Activated CD4-positive, alpha-beta T cell treated with anti-CD3 and anti-CD28 coated beads, Interleukin-2, amount 10 ng/mL, durations not matched to agents 7 days and 5 days (primary cell): ENCODE measurements at regions not wholly inside any gene's neighbourhood (a gene's known extent, or its start where the extent isn't known, plus 50 kb on each side); places are given as distances from the start of the nearest gene placed in this dataset.
"Not testable (repeated sequence)": the region's sequence is repeated elsewhere in the genome, so short reads cannot be mapped to it uniquely, and the experiment has no call there.

Experiments used
- CTCF ChIA-PET: fragments of 350-600 bp; sonication (Branson Sonifier 250); formaldehyde crosslinking; loops from one replicate; lab custom pipeline; 2021; ENCODE audit warnings: antibody characterized with exemption; lab: Charles Lee
- POLR2A ChIA-PET: fragments of 350-600 bp; sonication (Branson Sonifier 250); formaldehyde crosslinking; loops from one replicate; lab custom pipeline; 2021; ENCODE audit warnings: antibody characterized with exemption; lab: Charles Lee
- DNase-seq: peaks from one replicate; pipeline ENCODE4 v3.0.0-alpha.2; 2020
- H3K27ac Mint-ChIP-seq: one replicate; pipeline ENCODE4 v1.8.0; 2021; ENCODE audit warnings: mild to moderate bottlenecking, moderate library complexity, mixed read lengths
- H3K27me3 Mint-ChIP-seq: one replicate; pipeline ENCODE4 v1.8.0; 2021; ENCODE audit warnings: mixed read lengths
- H3K36me3 Mint-ChIP-seq: one replicate; pipeline ENCODE4 v1.8.0; 2021; ENCODE audit warnings: low read depth, mixed read lengths
- H3K4me1 Mint-ChIP-seq: one replicate; pipeline ENCODE4 v1.8.0; 2021; ENCODE audit warnings: mixed read lengths
- H3K4me3 Mint-ChIP-seq: one replicate; pipeline ENCODE4 v1.8.0; 2021; ENCODE audit warnings: mild to moderate bottlenecking, moderate library complexity, mixed read lengths
- H3K9me3 Mint-ChIP-seq: one replicate; pipeline ENCODE4 v1.8.0; 2021; ENCODE audit warnings: mixed read lengths

GRCh38 chr3:15941457-15941856 lies 143.7 kb upstream of the ANKRD28 start:
- H3K36me3 Mint-ChIP-seq, POLR2A ChIA-PET, DNase-seq, H3K4me1 Mint-ChIP-seq, H3K4me3 Mint-ChIP-seq, H3K27ac Mint-ChIP-seq: not testable (repeated sequence)
- peaks cover 11% of the 10 kb centered on the region for H3K9me3 Mint-ChIP-seq
- CTCF ChIA-PET, result interaction anchor here (1.5 kb wide), 1 partner anchor 12 kb away, joined by 5 read pairs; no protein-coding TSS in a partner anchor
- peaks cover 10% of the 10 kb centered on the region for H3K27me3 Mint-ChIP-seq

DNA sequence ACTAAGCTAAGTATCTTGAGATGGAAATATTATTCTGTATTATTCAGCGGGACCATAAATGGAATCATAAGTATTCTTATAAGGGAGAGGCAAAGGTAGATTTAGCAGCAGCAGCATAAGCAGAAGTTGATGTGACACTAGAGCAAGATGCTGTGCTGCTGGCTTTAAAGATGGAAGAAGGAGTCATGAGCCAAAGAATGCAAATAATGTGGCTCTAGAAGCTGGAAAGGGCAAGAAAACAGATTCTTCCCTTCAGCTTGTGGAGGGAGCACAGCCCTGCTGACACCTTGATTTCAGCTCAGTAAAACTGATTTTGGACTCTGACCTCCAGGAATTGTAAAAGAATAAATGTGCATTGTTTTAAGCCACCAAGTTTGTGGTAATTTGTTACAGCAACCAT lies 144.2 kb upstream of the ANKRD28 start:
- ChIA-PET POLR2A (no interaction called here), CTCF (no interaction called here)
- Mint-ChIP-seq H3K36me3 (no peaks in the 10 kb centered on the region), H3K27ac (no peak overlapping the region), H3K4me1 (peaks cover 5% of the 10 kb centered on the region), H3K9me3 (peaks cover 11% of the 10 kb centered on the region), H3K27me3 (peaks cover 10% of the 10 kb centered on the region), H3K4me3 (no peak overlapping the region)
- no peak for DNase-seq

GRCh38 chr3:15942462-15942861 lies 144.7 kb upstream of the ANKRD28 start:
- CTCF ChIA-PET, result no interaction called here
- no peak overlapping the region for H3K27ac Mint-ChIP-seq
- POLR2A ChIA-PET, result no interaction called here
- H3K4me3 Mint-ChIP-seq, result no peak overlapping the region
- H3K9me3 Mint-ChIP-seq, result peaks cover 11% of the 10 kb centered on the region
- peaks cover 5% of the 10 kb centered on the region for H3K4me1 Mint-ChIP-seq
- peaks cover 10% of the 10 kb centered on the region for H3K27me3 Mint-ChIP-seq
- DNase-seq, result no peak
- no peaks in the 10 kb centered on the region for H3K36me3 Mint-ChIP-seq

DNA sequence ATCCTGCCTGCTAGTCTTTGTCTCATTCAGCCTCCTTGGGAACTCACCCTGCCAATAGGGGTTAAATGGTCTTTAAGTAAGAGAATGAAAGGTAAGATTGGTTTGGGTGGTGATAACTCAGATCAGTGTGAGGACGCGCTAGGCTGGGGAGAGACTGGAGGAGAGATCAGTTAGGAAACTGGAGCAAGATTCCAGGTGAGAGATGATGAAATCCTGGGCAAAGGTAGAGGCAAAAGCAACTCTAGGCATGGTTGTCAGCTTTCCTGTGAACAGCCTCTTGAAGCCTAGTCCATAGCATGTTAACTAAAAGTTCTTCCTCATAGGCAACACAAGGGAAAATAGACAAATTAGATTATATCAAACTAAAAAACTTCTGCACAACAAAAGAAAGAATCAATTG lies 145.2 kb upstream of the ANKRD28 start:
- H3K4me1 Mint-ChIP-seq, result peaks cover 5% of the 10 kb centered on the region
- no peaks in the 10 kb centered on the region for H3K36me3 Mint-ChIP-seq
- ChIA-PET CTCF (no interaction called here), POLR2A (no interaction called here)
- peaks cover 11% of the 10 kb centered on the region for H3K9me3 Mint-ChIP-seq
- H3K4me3 Mint-ChIP-seq, result no peak overlapping the region
- peaks cover 10% of the 10 kb centered on the region for H3K27me3 Mint-ChIP-seq
- no peak for DNase-seq
- no peak overlapping the region for H3K27ac Mint-ChIP-seq

DNA sequence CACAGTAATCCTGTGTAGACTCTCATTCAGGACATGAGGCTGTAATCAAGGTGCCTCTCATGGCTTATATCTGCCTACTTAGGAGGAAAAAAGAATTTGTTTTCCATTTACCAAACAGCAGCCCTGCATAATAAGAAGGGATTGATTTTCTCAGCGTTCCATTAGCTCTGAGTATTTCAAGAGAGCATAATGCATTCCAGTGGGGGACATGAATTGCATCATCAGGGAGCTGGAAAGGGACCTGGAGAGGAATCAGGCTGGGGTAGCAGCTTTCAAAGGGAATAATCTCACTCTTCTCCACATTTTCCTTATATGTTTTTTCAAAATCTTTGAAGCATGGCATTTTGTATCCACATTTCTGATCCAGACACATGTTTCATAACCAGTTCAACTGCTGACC lies 150.6 kb upstream of the ANKRD28 start:
- Mint-ChIP-seq H3K36me3 (no peaks in the 10 kb centered on the region), H3K4me1 (peaks cover 5% of the 10 kb centered on the region), H3K4me3 (no peak overlapping the region), H3K27ac (no peak overlapping the region), H3K9me3 (peaks cover 4% of the 10 kb centered on the region), H3K27me3 (peaks cover 8% of the 10 kb centered on the region)
- POLR2A ChIA-PET, result no interaction called here
- CTCF ChIA-PET, result interaction anchor here (1.3 kb wide), 1 partner anchor 10 kb away, joined by 5 read pairs; no protein-coding TSS in a partner anchor
- no peak for DNase-seq

- Mint-ChIP-seq H3K36me3 (no peaks in the 10 kb centered on the region), H3K27me3 (peaks cover 7% of the 10 kb centered on the region), H3K27ac (no peak overlapping the region), H3K4me3 (no peak overlapping the region), H3K9me3 (no peaks in the 10 kb centered on the region), H3K4me1 (no peaks in the 10 kb centered on the region)
- ChIA-PET POLR2A (no interaction called here), CTCF (interaction anchor here (0.7 to 1.6 kb wide), 2 partner anchors 12 to 35 kb away, joined by 3 to 5 read pairs; no protein-coding TSS in a partner anchor)
- DNase-seq, result no peak
These were observed 154.9 kb upstream of the ANKRD28 start for GRCh38 chr3:15952543-15953175.

- no peak overlapping the region for H3K27ac Mint-ChIP-seq
These were observed 156.1 kb upstream of the ANKRD28 start for GRCh38 chr3:15953841-15954240.

GRCh38 chr3:15955968-15956367 lies 158.2 kb upstream of the ANKRD28 start:
- CTCF ChIA-PET, result no interaction called here
- H3K27me3 Mint-ChIP-seq, result peaks cover 2% of the 10 kb centered on the region
- POLR2A ChIA-PET, result no interaction called here

More at GRCh38 chr3:15953841-15954240, 156.1 kb upstream of the ANKRD28 start:
- Mint-ChIP-seq H3K4me3 (no peak overlapping the region), H3K27me3 (peaks cover 7% of the 10 kb centered on the region), H3K9me3 (no peaks in the 10 kb centered on the region), H3K4me1 (no peaks in the 10 kb centered on the region), H3K36me3 (no peaks in the 10 kb centered on the region)
- DNase-seq, result no peak
- ChIA-PET POLR2A (no interaction called here), CTCF (interaction anchor here (1.6 kb wide), 1 partner anchor 13 kb away, joined by 5 read pairs; no protein-coding TSS in a partner anchor)

GRCh38 chr3:15958692-15959433 lies 161.1 kb upstream of the ANKRD28 start:
- H3K4me3 Mint-ChIP-seq, result no peak overlapping the region
- H3K27me3 Mint-ChIP-seq, result peaks cover 5% of the 10 kb centered on the region
- no peaks in the 10 kb centered on the region for H3K36me3 Mint-ChIP-seq
- no peak overlapping the region for H3K27ac Mint-ChIP-seq
- DNase-seq, result no peak
- H3K9me3 Mint-ChIP-seq, result no peaks in the 10 kb centered on the region
- no peaks in the 10 kb centered on the region for H3K4me1 Mint-ChIP-seq
- ChIA-PET POLR2A (no interaction called here), CTCF (interaction anchor here (0.5 to 1.8 kb wide), 6 partner anchors 9 to 790 kb away, joined by 3 to 5 read pairs (median 3); no protein-coding TSS in a partner anchor)

More at GRCh38 chr3:15955968-15956367, 158.2 kb upstream of the ANKRD28 start:
- no peaks in the 10 kb centered on the region for H3K4me1 Mint-ChIP-seq
- no peak for DNase-seq
- no peaks in the 10 kb centered on the region for H3K36me3 Mint-ChIP-seq
- H3K27ac Mint-ChIP-seq, result no peak overlapping the region
- H3K4me3 Mint-ChIP-seq, result no peak overlapping the region
- H3K9me3 Mint-ChIP-seq, result no peaks in the 10 kb centered on the region

GRCh38 chr3:15959434-15959811 lies 161.6 kb upstream of the ANKRD28 start:
- H3K4me3 Mint-ChIP-seq, result no peak overlapping the region
- no peak overlapping the region for H3K27ac Mint-ChIP-seq

DNA sequence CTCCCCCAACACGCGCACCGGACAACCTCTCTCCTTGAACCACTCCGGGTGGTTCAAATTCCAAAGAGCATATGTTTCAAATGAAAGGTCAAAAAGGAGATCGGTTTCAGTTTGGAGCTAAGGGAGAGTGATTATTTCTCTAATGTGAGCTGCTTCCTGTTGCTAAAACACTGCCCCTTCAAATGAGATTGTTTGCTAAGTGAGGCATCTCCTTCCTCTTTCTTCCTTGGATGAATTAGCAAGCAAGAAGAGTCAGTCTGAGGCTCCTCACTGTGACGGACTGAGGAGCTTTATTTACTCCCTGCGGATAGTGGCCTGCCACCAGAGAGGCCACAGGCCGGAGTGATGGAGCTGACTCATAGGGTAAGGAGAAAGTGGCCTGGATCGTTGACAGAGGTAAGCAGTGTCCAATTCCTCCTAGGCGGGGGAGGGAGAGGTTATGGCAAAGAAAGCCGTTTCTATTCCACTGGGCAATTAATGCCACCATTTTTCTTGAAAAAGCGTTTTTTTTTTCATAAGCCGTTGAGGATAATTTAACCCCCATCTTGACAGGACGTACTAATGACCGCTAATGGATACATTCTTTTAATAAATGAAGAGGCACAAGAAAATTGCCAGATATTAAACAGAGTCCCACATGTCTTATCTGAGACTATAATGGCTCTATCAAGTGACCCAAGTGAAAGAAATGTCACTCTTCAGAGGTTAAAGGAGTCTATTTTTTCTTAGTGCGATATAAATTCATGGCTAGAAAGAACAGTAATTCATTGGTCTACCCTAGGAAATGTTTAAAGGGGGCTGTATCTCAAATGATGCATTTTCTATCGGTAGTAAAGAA lies 167.0 kb upstream of the ANKRD28 start:
- ChIA-PET POLR2A (no interaction called here), CTCF (interaction anchor here (1.1 to 1.4 kb wide), 2 partner anchors 9 to 14 kb away, joined by 4 read pairs; no protein-coding TSS in a partner anchor)
- Mint-ChIP-seq H3K4me3 (no peak overlapping the region), H3K27me3 (peaks cover 3% of the 10 kb centered on the region), H3K27ac (no peak overlapping the region), H3K36me3 (no peaks in the 10 kb centered on the region), H3K9me3 (no peaks in the 10 kb centered on the region), H3K4me1 (no peaks in the 10 kb centered on the region)
- no peak for DNase-seq

More at GRCh38 chr3:15959434-15959811, 161.6 kb upstream of the ANKRD28 start:
- POLR2A ChIA-PET, result no interaction called here
- CTCF ChIA-PET, result interaction anchor here (0.6 to 1.4 kb wide), 3 partner anchors 24 to 316 kb away, joined by 3 to 4 read pairs (median 3); no protein-coding TSS in a partner anchor
- Mint-ChIP-seq H3K36me3 (no peaks in the 10 kb centered on the region), H3K4me1 (no peaks in the 10 kb centered on the region), H3K9me3 (no peaks in the 10 kb centered on the region), H3K27me3 (peaks cover 5% of the 10 kb centered on the region)
- no peak for DNase-seq

- no peaks in the 10 kb centered on the region for H3K27me3 Mint-ChIP-seq
- CTCF ChIA-PET, result interaction anchor here (1.5 kb wide), 1 partner anchor 9 kb away, joined by 3 read pairs; no protein-coding TSS in a partner anchor
- no peaks in the 10 kb centered on the region for H3K9me3 Mint-ChIP-seq
- H3K36me3 Mint-ChIP-seq, result no peaks in the 10 kb centered on the region
- H3K4me3 Mint-ChIP-seq, result no peak overlapping the region
- POLR2A ChIA-PET, result no interaction called here
- no peak overlapping the region for H3K27ac Mint-ChIP-seq
- H3K4me1 Mint-ChIP-seq, result no peaks in the 10 kb centered on the region
- DNase-seq, result no peak
These were observed 169.8 kb upstream of the ANKRD28 start for GRCh38 chr3:15967577-15967976.
